Keratinocyte (primary cell): ENCODE measurements at regions not wholly inside any gene's neighbourhood (a gene's known extent, or its start where the extent isn't known, plus 50 kb on each side); places are given as distances from the start of the nearest gene placed in this dataset.

ENCODE experiments used
- DNase-seq: peaks from one replicate; pipeline ENCODE4 v3.0.0-alpha.2; 2011; ENCODE audit warnings: low read depth, missing footprints, low spot score
- FAIRE-seq: peaks from 2 replicates; lab custom pipeline; 2011; peaks lifted over from hg19 to GRCh38; lab: Jason Lieb, UNC
- H2AFZ ChIP-seq: 2 replicates; pipeline ENCODE4 v1.6.0; 2012; ENCODE audit warnings: low read length, control low read depth, inconsistent platforms; ENCODE audit not compliant: control insufficient read depth
- H3K27ac ChIP-seq: 2 replicates; pipeline ENCODE4 v1.5.1; 2011; ENCODE audit warnings: low read length; ENCODE audit not compliant: control insufficient read depth, insufficient read depth
- H3K27me3 ChIP-seq: 3 replicates; pipeline ENCODE4 v1.6.0; 2011; ENCODE audit warnings: low read length; ENCODE audit not compliant: control insufficient read depth, insufficient read depth; ENCODE audit errors: extremely low read depth
- H3K36me3 ChIP-seq, 2 experiments: 2 replicates in 1 of 2; 3 replicates in 1 of 2; pipeline ENCODE4 v1.5.1; 2011; ENCODE audit warnings: low read length in 2 of 2, mild to moderate bottlenecking in 1 of 2; ENCODE audit not compliant: control insufficient read depth in 2 of 2, insufficient read depth in 2 of 2; ENCODE audit errors: extremely low read depth in 1 of 2
- H3K4me1 ChIP-seq: 3 replicates; pipeline ENCODE4 v1.5.1; 2011; ENCODE audit warnings: low read length; ENCODE audit not compliant: control insufficient read depth, insufficient read depth; ENCODE audit errors: extremely low read depth
- H3K4me2 ChIP-seq: 3 replicates; pipeline ENCODE4 v1.6.0; 2011; ENCODE audit warnings: low read depth, low read length; ENCODE audit not compliant: control insufficient read depth, insufficient read depth; ENCODE audit errors: extremely low read depth
- H3K4me3 ChIP-seq, 3 experiments: fragments of 200-600 bp in 1 of 3; sonication (generic) in 1 of 3; 2 replicates in 2 of 3; 3 replicates in 1 of 3; pipeline ENCODE4 v1.5.1; 2011 to 2016; ENCODE audit warnings: low read length in 3 of 3, mild to moderate bottlenecking in 3 of 3, control low read depth in 2 of 3, inconsistent platforms in 1 of 3, low read depth in 1 of 3, mixed read lengths in 1 of 3, mixed run types in 1 of 3, moderate library complexity in 1 of 3; ENCODE audit not compliant: control insufficient read depth in 2 of 3, insufficient read depth in 2 of 3; ENCODE audit errors: extremely low read depth in 1 of 3
- H3K79me2 ChIP-seq: 2 replicates; pipeline ENCODE4 v1.6.0; 2012; ENCODE audit warnings: low read length; ENCODE audit not compliant: control insufficient read depth, insufficient read depth
- H3K9ac ChIP-seq: 3 replicates; pipeline ENCODE4 v1.6.0; 2011; ENCODE audit warnings: low read length; ENCODE audit not compliant: control insufficient read depth, insufficient read depth; ENCODE audit errors: extremely low read depth
- H3K9me1 ChIP-seq: 3 replicates; pipeline ENCODE4 v1.6.0; 2011; ENCODE audit warnings: low read length; ENCODE audit not compliant: control insufficient read depth, insufficient read depth; ENCODE audit errors: extremely low read depth
- H3K9me3 ChIP-seq: 2 replicates; pipeline ENCODE4 v1.5.1; 2012; ENCODE audit warnings: low read depth, low read length; ENCODE audit not compliant: control insufficient read depth
- H4K20me1 ChIP-seq: 3 replicates; pipeline ENCODE4 v1.6.0; 2011; ENCODE audit warnings: low read length; ENCODE audit not compliant: control insufficient read depth, insufficient read depth; ENCODE audit errors: extremely low read depth
- CTCF ChIP-seq, 3 experiments: IDR thresholded peaks in 1 of 3; conservative IDR thresholded peaks in 1 of 3; optimal IDR thresholded peaks in 1 of 3; 2 replicates in 2 of 3; 3 replicates in 1 of 3; pipeline versions ENCODE3 to v1.5.1; 2011; ENCODE audit warnings: low read length in 3 of 3, mild to moderate bottlenecking in 3 of 3, moderate library complexity in 2 of 3, control low read depth in 1 of 3, inconsistent platforms in 1 of 3; ENCODE audit not compliant: insufficient read depth in 2 of 3; ENCODE audit errors: extremely low read depth in 1 of 3
- EZH2 ChIP-seq: IDR thresholded peaks from one replicate; pipeline ENCODE4 v1.6.1; 2012; ENCODE audit warnings: inconsistent platforms, mild to moderate bottlenecking, low read length, moderate library complexity
- dilution Hi-C: fragments of 300-500 bp; cut with MboI; formaldehyde crosslinking; loops from one replicate; pipeline ENCODE4 v1.7.0; 2020; ENCODE audit warnings: low sequenced_read_pairs; ENCODE audit not compliant: extremely low pct_ligation_motif_present

GRCh38 chr11:43122546-43122945 is 189.2 kb upstream of the API5 start:
- H3K79me2 ChIP-seq = no peaks in the 10 kb centered on the region
- H3K27ac ChIP-seq = no peak overlapping the region
- no peaks in the 10 kb centered on the region for H4K20me1 ChIP-seq
- H3K4me1 ChIP-seq = no peaks in the 10 kb centered on the region
- no peaks in the 10 kb centered on the region for H3K27me3 ChIP-seq
- H3K9ac ChIP-seq = no peak overlapping the region
- no peak for DNase-seq
- dilution Hi-C loops = no loop called here
- no peak overlapping the region for H2AFZ ChIP-seq
- H3K4me2 ChIP-seq = no peak overlapping the region
- TF ChIP-seq CTCF (optimal IDR thresholded peaks at IDR 0.05 in 1 of 3, IDR thresholded peaks at IDR 0.05 in 1 of 3, conservative IDR thresholded peaks at IDR 0.05 in 1 of 3; ENCODE audit: extremely low read depth in 1 of 3, insufficient read depth in 2 of 3, low read length in 3 of 3) (no peak), EZH2 (no peak)
- H3K9me3 ChIP-seq = no peaks in the 10 kb centered on the region
- no peak for FAIRE-seq
- no peak overlapping the region for H3K4me3 ChIP-seq
- no peaks in the 10 kb centered on the region for H3K9me1 ChIP-seq
- H3K36me3 ChIP-seq = no peaks in the 10 kb centered on the region

GRCh38 chr11:43123443-43123842 is 188.4 kb upstream of the API5 start:
- H2AFZ ChIP-seq = no peak overlapping the region
- no peak for FAIRE-seq
- dilution Hi-C loops = no loop called here
- H3K9me3 ChIP-seq = no peaks in the 10 kb centered on the region
- H3K9ac ChIP-seq = no peak overlapping the region
- no peak for TF ChIP-seq CTCF (optimal IDR thresholded peaks at IDR 0.05 in 1 of 3, IDR thresholded peaks at IDR 0.05 in 1 of 3, conservative IDR thresholded peaks at IDR 0.05 in 1 of 3; ENCODE audit: extremely low read depth in 1 of 3, insufficient read depth in 2 of 3, low read length in 3 of 3)
- TF ChIP-seq EZH2 = no peak
- H3K79me2 ChIP-seq = no peaks in the 10 kb centered on the region
- H3K4me2 ChIP-seq = no peak overlapping the region
- no peak overlapping the region for H3K27ac ChIP-seq
- H4K20me1 ChIP-seq = no peaks in the 10 kb centered on the region
- H3K4me3 ChIP-seq = no peak overlapping the region
- no peaks in the 10 kb centered on the region for H3K27me3 ChIP-seq
- H3K4me1 ChIP-seq = no peaks in the 10 kb centered on the region
- no peak for DNase-seq
- H3K36me3 ChIP-seq = no peaks in the 10 kb centered on the region
- H3K9me1 ChIP-seq = no peaks in the 10 kb centered on the region
